Stimulated activated naive CD8-positive, alpha-beta T cell treated with anti-CD3 and anti-CD28 coated beads, Interleukin-15, Interleukin-2, amounts not matched to agents 100 ng/mL and 50 ng/mL, for 24 hours (primary cell): ENCODE measurements at regions not wholly inside any gene's neighbourhood (a gene's known extent, or its start where the extent isn't known, plus 50 kb on each side); places are given as distances from the start of the nearest gene placed in this dataset.
"Not testable (repeated sequence)": the region's sequence is repeated elsewhere in the genome, so short reads cannot be mapped to it uniquely, and the experiment has no call there.

ENCODE experiments used
- H3K27ac Mint-ChIP-seq: one replicate; pipeline ENCODE4 v1.8.0; 2021; ENCODE audit warnings: mild to moderate bottlenecking, mixed read lengths
- H3K27me3 Mint-ChIP-seq: one replicate; pipeline ENCODE4 v1.8.0; 2021; ENCODE audit warnings: mixed read lengths
- H3K36me3 Mint-ChIP-seq: one replicate; pipeline ENCODE4 v1.8.0; 2021; ENCODE audit warnings: low read depth, mixed read lengths
- H3K4me1 Mint-ChIP-seq: one replicate; pipeline ENCODE4 v1.8.0; 2021; ENCODE audit warnings: low read depth, mixed read lengths
- H3K4me3 Mint-ChIP-seq: one replicate; pipeline ENCODE4 v1.8.0; 2021; ENCODE audit warnings: mild to moderate bottlenecking, mixed read lengths
- H3K9me3 Mint-ChIP-seq: one replicate; pipeline ENCODE4 v1.8.0; 2021; ENCODE audit warnings: mixed read lengths

DNA sequence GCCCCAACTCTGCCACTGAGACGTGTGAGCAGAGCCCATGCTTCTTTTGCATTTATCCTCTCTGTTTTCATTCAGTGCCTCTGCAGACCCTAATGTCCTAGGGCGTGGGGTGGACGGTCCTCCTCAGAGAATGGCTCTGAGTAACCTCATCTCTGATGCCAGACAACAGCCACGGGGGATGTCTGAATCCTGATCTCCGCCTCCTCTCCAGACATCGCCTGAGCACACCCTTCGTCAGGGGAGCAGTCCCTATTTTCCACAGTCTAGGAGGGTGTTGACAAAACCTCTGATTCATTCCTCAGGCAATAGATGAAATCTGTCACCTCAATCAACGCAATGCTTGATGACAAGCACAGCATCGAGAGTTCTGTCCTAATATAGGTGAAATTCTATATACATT is 109.2 kb upstream of the DYRK2 start:
- Mint-ChIP-seq H3K27ac (no peak overlapping the region), H3K36me3 (no peaks in the 10 kb centered on the region), H3K4me1 (peaks cover 13% of the 10 kb centered on the region), H3K27me3 (no peaks in the 10 kb centered on the region), H3K9me3 (no peaks in the 10 kb centered on the region), H3K4me3 (no peak overlapping the region)

DNA sequence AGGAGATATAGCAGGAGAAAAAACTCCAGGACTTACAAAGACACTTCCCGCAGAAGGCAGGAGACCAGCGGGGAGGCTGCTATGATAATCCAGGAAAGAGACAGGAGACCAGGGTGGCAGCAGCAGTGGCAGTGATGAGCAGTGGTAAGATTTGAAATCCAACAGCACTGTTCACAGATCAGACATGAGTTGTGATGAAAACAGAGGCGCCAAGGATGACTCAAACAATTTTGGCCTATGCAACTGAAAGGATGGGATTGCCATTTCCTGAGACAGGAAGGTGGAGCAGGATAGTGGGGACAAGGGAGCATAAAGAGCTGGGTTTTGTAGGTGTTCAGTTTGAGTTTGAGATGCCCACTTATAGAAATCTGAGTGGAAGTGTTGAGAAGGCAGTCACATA is 108.6 kb upstream of the DYRK2 start:
- no peaks in the 10 kb centered on the region for H3K9me3 Mint-ChIP-seq
- H3K4me3 Mint-ChIP-seq, result no peak overlapping the region
- no peaks in the 10 kb centered on the region for H3K27me3 Mint-ChIP-seq
- no peak overlapping the region for H3K27ac Mint-ChIP-seq
- H3K36me3 Mint-ChIP-seq, result no peaks in the 10 kb centered on the region
- peaks cover 13% of the 10 kb centered on the region for H3K4me1 Mint-ChIP-seq

DNA sequence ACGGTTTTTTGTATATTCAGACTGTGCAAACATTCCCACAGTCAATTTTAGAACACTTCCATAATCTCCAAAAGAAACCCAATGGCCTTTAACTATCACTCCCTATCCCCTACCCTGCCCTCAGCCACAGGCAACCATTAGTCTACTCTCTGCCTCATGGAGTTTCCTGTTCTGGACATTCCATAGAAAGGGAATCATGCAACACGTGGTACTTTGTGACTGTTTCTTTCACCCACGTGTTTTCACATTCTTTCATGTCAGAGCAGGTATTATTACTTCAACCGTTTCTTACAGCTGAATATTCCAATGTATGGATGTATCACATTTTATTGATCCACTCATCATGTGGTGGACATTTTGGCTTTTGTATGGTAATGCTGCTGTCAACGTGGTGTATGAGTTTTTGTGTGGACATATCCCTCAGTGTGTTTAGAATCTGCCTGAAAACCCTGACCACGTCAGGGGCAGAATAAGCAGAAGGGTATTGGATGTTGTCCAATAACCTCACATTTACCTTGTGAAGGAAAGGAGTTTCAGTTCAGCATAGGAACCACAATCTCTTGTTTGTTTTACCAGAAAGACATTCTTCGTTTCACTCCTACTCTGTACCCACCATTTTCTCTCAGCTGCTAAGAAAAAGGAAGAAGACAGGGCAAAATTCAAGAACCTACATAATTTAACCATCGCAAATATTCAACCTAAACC is 107.5 kb upstream of the DYRK2 start:
- peaks cover 17% of the 10 kb centered on the region for H3K4me1 Mint-ChIP-seq
- H3K27ac Mint-ChIP-seq, result no peak overlapping the region
- H3K9me3 Mint-ChIP-seq, result no peaks in the 10 kb centered on the region
- H3K27me3 Mint-ChIP-seq, result no peaks in the 10 kb centered on the region
- no peaks in the 10 kb centered on the region for H3K36me3 Mint-ChIP-seq
- H3K4me3 Mint-ChIP-seq, result no peak overlapping the region

DNA sequence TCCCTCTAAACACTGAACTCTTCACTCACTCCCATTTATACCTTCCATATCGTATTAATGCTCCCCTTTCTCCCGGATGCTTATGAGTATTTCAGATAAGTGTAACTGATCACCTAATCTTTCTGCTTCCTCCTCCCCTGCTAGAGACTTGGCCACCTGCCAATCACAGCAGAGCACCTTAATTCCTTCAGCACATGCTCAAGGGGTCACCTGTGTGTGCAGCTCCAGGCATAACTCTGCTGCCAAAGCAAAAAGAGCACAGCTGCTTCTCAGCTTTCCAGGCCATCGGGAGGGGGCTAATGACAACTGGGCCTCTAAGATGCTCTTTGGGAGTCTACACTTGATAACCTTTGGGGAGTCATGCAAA is 106.9 kb upstream of the DYRK2 start:
- no peaks in the 10 kb centered on the region for H3K27me3 Mint-ChIP-seq
- no peaks in the 10 kb centered on the region for H3K36me3 Mint-ChIP-seq
- no peak overlapping the region for H3K27ac Mint-ChIP-seq
- H3K4me1 Mint-ChIP-seq, result peaks cover 17% of the 10 kb centered on the region
- no peak overlapping the region for H3K4me3 Mint-ChIP-seq
- no peaks in the 10 kb centered on the region for H3K9me3 Mint-ChIP-seq

DNA sequence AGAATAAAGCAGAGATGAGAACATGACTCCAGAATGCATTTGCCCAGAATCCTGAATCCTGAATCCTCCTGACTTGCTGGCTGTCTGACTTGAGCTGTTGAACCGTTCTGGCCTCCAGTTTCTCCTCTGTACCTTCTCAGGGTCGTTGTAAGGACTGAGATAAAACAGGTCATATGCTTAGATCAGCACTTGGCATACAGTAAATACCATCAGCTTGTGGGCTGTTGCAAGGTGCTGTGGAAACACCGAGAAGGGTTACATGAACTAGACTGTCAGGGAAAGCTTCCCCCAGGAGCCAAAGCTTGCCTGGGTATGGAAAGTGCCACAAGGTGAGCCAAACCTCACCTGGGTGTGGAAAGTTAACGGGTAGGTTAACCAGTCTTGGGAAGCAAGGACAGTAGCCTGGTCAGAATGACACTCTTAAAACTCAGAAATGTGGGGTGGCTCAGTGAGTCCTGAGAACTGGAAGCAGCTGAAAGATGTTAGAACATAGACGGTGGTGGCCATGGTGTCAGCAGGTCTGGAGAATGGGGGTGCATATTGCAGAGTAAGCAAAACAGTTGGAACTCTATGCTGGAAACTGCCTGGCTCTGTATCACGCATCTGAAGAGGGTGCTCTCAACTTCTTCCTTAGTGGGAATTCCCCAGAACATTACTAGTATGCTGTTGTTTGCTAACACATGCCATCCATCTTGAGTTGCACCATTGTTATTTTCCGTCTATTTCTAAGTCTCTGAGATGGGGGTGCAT is 105.3 kb upstream of the DYRK2 start:
- Mint-ChIP-seq H3K36me3 (no peaks in the 10 kb centered on the region), H3K27me3 (no peaks in the 10 kb centered on the region), H3K4me3 (no peak overlapping the region), H3K9me3 (no peaks in the 10 kb centered on the region), H3K4me1 (peaks cover 17% of the 10 kb centered on the region), H3K27ac (no peak overlapping the region)

DNA sequence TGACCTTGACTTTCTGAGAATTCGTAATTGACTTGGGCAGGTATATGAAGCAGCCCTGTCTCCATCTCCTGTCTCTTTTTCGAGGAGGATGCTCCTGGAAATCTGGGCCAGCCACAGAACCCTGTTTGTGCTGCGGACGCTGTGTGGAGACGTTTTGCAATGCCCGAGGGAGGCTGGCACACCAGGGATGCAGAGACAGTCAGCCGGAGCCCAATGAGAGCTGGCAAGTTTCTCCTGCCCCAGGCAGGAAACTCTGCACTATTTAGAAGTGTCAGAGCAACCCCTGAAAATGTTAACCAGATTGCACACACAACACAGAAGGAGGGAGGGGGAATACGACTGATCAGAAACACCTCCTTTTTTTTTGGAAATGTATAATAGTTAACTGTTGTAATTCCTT is 103.2 kb upstream of the DYRK2 start:
- H3K4me1 Mint-ChIP-seq, result peaks cover 17% of the 10 kb centered on the region
- no peak overlapping the region for H3K27ac Mint-ChIP-seq
- H3K27me3 Mint-ChIP-seq, result no peaks in the 10 kb centered on the region
- H3K4me3 Mint-ChIP-seq, result no peak overlapping the region
- H3K9me3 Mint-ChIP-seq, result no peaks in the 10 kb centered on the region
- no peaks in the 10 kb centered on the region for H3K36me3 Mint-ChIP-seq

DNA sequence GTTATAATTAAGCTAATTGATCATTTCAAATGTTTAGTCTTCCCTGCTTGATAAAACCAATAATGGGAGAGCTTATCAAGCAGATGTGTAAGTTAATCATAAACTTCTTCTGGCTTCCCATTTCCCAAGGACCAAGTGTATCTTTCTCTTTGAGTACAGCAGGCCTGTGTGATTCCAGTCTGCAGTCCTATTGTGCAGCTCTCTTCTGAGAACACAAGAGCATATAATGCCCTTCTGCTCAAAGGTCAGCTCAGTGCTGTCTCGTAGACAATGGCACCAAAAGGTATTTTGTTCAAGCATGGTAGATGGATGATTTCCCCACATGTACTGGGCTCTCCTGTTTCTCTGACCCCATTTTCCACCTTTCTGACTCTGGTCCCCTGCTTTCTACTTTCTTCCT is 101.8 kb upstream of the DYRK2 start:
- no peak overlapping the region for H3K4me3 Mint-ChIP-seq
- no peaks in the 10 kb centered on the region for H3K27me3 Mint-ChIP-seq
- H3K27ac Mint-ChIP-seq, result peak overlapping the region; percentile 32
- peaks cover 7% of the 10 kb centered on the region for H3K4me1 Mint-ChIP-seq
- H3K9me3 Mint-ChIP-seq, result no peaks in the 10 kb centered on the region
- no peaks in the 10 kb centered on the region for H3K36me3 Mint-ChIP-seq

DNA sequence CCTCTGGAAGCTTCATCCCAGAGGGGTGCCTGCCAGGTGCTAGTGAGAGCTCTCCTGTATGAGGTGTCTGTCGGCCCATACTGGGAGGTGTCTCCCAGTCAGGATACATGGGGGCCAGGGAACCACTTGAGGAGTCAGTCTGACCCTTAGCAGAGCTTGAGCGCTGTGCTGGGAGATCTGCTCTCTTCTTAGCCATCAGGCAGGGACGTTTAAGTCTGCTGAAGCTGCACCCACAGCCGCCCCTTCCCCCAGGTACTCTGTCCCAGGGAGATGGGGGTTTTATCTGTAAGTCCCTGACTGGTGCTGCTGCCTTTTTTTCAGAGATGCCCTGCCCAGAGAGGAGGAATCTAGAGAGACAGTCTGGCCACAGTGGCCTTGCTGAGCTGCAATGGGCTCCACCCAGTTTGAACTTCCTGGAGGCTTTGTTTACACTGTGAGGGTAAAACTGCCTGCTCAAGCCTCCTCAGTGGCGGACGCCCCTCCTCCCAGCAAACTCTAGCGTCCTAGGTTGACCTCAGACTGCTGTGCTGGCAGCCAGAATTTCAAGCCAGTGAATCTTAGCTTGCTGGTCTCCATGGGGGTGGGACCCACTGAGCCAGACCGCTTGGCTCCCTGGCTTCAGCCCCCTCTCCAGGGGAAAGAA is 93.3 kb upstream of the DYRK2 start:
- not testable (repeated sequence) for H3K27me3 Mint-ChIP-seq, H3K9me3 Mint-ChIP-seq, H3K4me3 Mint-ChIP-seq, H3K4me1 Mint-ChIP-seq, H3K27ac Mint-ChIP-seq, H3K36me3 Mint-ChIP-seq

DNA sequence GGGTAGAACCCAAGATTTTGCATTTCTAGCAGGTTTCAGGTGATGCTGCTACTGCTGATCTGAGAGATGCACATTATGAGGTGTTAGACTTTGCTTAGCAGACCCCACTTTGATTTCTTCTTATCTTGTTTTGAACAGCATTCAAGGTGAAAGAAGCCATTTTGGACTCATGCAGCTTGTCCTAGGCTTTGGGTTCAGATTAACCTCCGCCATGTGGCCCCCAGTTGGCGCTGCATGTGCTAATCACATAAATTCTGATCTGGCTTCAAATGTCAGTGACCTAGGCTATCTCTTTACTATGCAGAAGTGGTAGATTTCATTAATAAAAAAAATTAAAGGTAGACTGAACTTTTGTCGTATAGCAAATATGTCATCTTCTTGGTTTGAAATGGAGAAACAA is 89.8 kb upstream of the DYRK2 start:
- Mint-ChIP-seq H3K36me3 (no peaks in the 10 kb centered on the region), H3K4me3 (no peak overlapping the region)

DNA sequence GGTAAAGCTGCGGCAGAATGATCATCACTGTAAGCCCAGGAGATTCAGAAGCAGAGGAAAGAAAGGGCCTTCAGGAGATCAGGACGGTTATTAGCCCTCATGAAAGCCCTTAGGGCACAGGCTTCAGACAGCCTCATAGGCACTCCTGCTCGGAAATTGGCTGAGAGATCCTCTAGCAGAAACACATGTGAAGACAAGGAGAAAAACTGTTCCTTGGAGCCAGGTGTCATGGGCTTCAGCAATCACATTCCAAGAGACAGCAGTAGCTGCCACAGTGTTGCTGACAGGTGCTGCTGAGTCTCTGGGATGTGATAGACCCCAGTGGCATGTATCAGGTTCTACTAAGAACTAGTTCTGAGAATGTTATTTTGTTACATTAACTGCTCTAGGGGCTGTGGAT is 88.8 kb upstream of the DYRK2 start:
- H3K27ac Mint-ChIP-seq, result no peak overlapping the region
- H3K36me3 Mint-ChIP-seq, result no peaks in the 10 kb centered on the region
- no peak overlapping the region for H3K4me3 Mint-ChIP-seq
- H3K27me3 Mint-ChIP-seq, result no peaks in the 10 kb centered on the region
- H3K9me3 Mint-ChIP-seq, result peaks cover 13% of the 10 kb centered on the region
- H3K4me1 Mint-ChIP-seq, result peaks cover 6% of the 10 kb centered on the region

More for the DNA sequence above, 89.8 kb upstream of the DYRK2 start:
- Mint-ChIP-seq H3K9me3 (peaks cover 13% of the 10 kb centered on the region), H3K27me3 (no peaks in the 10 kb centered on the region), H3K27ac (no peak overlapping the region), H3K4me1 (peaks cover 6% of the 10 kb centered on the region)

DNA sequence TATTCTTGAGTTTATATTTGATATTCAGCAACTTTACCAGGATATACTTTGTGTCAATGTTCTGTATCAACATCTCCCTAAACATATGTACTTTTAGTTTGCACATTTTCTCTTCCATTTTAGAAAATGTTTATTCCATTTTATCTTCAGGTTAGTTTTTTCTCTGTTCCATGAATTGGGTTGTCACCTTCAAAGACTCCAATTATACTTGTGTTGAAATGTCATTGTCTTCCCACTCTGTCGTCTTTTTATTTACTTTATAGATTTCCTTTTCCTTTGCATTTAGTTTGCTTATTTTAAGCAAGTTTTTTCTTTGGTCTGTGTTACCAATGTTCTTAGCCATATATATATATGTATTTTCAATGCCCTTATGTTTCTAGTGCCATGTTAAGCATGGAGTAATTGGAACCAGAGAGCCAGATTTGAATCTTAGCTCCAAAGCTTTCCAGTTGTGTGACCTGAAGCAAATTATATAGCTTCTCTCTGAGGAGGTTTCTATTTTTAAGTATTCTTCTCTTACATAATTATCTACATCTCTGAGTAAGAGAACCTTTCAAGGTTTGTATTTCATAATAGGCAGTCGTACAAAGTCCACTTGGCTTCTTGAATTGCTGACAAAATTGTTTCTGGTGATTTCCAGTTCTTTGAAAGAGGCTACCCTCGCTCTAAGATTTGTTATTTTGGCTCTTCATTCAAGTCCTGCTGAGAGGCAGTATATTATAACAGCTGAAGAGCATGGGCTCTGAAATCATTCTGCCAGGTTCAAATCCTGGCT is 85.8 kb upstream of the DYRK2 start:
- Mint-ChIP-seq H3K4me1 (no peaks in the 10 kb centered on the region), H3K36me3 (no peaks in the 10 kb centered on the region), H3K4me3 (no peak overlapping the region), H3K27me3 (no peaks in the 10 kb centered on the region), H3K27ac (no peak overlapping the region), H3K9me3 (peaks cover 25% of the 10 kb centered on the region)

DNA sequence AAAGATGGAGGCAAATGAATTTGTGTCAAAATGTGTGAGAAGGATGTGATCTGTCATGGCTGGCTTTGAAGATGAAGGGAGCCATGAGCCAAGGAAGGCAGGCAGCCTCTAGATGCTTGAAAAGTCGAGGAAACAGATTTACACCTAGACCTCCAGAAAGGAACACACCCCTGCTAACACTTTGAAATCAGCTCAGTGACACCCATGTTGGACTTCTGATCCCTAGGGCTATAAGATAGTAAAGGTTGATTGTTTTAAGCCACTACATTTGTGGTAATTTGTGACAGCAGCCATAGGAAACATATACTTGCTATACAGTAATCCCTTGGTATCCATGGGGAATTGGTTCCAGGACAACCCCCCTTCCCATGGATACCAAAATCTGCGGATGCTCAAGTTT is 80.5 kb upstream of the DYRK2 start:
- Mint-ChIP-seq H3K27me3 (no peaks in the 10 kb centered on the region), H3K9me3 (peaks cover 16% of the 10 kb centered on the region), H3K4me3 (no peak overlapping the region), H3K27ac (no peak overlapping the region), H3K4me1 (peaks cover 4% of the 10 kb centered on the region), H3K36me3 (no peaks in the 10 kb centered on the region)

DNA sequence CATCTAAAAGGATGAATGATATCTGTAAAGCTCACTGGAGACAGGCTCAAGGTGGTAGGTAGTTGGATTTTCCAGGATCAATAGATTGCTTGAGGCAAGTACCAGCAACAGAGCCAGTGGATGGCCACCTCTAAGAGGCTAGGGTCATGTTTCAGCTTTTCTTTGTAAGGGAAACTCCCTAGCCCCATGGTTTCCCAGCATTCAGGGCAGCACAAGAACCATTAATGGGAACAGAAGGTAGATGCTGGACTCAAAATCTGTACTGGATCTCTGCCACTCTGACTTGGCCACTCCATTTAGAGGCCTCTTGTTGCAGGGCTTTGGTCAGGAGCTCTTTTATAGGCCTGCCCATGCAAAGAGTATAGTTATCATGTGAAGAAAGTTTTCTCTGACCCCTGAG is 76.1 kb upstream of the DYRK2 start:
- H3K27me3 Mint-ChIP-seq, result peaks cover under 1% of the 10 kb centered on the region
- H3K9me3 Mint-ChIP-seq, result peaks cover under 1% of the 10 kb centered on the region
- H3K4me1 Mint-ChIP-seq, result peaks cover 5% of the 10 kb centered on the region
- H3K27ac Mint-ChIP-seq, result no peak overlapping the region
- H3K36me3 Mint-ChIP-seq, result no peaks in the 10 kb centered on the region
- no peak overlapping the region for H3K4me3 Mint-ChIP-seq

DNA sequence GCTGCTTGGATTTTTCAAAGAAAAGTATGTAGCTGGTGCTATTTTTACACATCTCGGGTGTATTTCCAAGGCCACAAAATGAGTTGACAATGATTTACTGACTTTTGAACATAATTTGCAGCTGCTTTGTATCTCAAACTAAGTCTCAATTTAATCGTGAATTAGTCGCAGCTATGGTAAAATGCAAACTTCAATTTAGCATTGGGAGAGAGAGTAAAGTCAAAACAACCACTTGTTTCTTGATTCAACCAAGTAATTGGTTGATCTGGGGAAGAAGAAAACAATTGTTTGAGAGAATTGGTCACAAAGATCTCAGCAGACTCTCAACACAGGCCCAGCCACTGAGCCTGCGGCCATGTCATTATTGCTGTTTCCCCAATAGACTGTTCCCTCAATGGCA is 75.0 kb upstream of the DYRK2 start:
- Mint-ChIP-seq H3K4me1 (peaks cover 15% of the 10 kb centered on the region), H3K27ac (no peak overlapping the region), H3K36me3 (no peaks in the 10 kb centered on the region), H3K4me3 (no peak overlapping the region), H3K27me3 (peaks cover 3% of the 10 kb centered on the region), H3K9me3 (peaks cover 12% of the 10 kb centered on the region)
